ENCODE measurements at regions not wholly inside any gene's neighbourhood (a gene's known extent, or its start where the extent isn't known, plus 50 kb on each side); places are given as distances from the start of the nearest gene placed in this dataset.

DNA sequence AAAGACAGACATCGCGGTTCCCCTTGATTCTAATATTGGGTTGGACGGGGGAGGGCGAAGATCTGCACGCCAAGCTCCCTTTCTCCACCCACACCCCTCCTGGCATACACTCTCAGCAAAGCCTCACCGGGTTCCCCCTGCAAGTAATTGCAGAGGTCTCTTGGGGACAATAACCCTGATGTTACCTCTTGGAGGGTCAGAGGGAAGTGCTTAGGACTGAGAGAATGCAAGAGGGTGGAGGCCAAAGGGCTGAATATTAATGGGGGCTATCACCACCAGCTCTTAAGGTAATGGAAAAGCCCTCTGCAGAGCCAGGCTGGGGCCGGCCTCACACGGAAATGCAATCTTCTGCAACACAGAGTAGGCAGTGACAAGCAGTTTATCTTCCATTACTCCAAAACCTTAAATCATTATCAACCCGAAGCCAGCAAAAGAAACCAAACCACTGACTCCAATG is 344.1 kb upstream of the GATB start:
- TF ChIP-seq, protein P1, sequence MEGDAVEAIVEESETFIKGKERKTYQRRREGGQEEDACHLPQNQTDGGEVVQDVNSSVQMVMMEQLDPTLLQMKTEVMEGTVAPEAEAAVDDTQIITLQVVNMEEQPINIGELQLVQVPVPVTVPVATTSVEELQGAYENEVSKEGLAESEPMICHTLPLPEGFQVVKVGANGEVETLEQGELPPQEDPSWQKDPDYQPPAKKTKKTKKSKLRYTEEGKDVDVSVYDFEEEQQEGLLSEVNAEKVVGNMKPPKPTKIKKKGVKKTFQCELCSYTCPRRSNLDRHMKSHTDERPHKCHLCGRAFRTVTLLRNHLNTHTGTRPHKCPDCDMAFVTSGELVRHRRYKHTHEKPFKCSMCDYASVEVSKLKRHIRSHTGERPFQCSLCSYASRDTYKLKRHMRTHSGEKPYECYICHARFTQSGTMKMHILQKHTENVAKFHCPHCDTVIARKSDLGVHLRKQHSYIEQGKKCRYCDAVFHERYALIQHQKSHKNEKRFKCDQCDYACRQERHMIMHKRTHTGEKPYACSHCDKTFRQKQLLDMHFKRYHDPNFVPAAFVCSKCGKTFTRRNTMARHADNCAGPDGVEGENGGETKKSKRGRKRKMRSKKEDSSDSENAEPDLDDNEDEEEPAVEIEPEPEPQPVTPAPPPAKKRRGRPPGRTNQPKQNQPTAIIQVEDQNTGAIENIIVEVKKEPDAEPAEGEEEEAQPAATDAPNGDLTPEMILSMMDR (IDR thresholded peaks at IDR 0.05; ENCODE audit: low read depth, low read length): no peak
- TF ChIP-seq POLR2A (IDR thresholded peaks at IDR 0.05; ENCODE audit: extremely low read depth, insufficient read length): no peak
- TF ChIP-seq, protein P2, sequence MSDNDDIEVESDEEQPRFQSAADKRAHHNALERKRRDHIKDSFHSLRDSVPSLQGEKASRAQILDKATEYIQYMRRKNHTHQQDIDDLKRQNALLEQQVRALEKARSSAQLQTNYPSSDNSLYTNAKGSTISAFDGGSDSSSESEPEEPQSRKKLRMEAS (IDR thresholded peaks at IDR 0.05; ENCODE audit: low read depth, low read length): no peak
- no peak for TF ChIP-seq MYC (IDR thresholded peaks at IDR 0.05; ENCODE audit: low read depth, low read length)

All from NB4 (cell line).